ENCODE measurements at regions not wholly inside any gene's neighbourhood (a gene's known extent, or its start where the extent isn't known, plus 50 kb on each side); places are given as distances from the start of the nearest gene placed in this dataset.

- no peak for DNase-seq
Measured at GRCh38 chr6:117169064-117169665, 96.2 kb upstream of the VGLL2 start.

GRCh38 chr6:117169781-117170281 lies 95.5 kb upstream of the VGLL2 start:
- DNase-seq = no peak

- DNase-seq = no peak
Measured at GRCh38 chr6:117174835-117175360, 90.5 kb upstream of the VGLL2 start.

GRCh38 chr6:117188627-117189201 lies 76.6 kb upstream of the VGLL2 start:
- DNase-seq = no peak

GRCh38 chr6:117191009-117191408 lies 74.3 kb upstream of the VGLL2 start:
- DNase-seq = no peak

GRCh38 chr6:117191448-117191847 lies 73.9 kb upstream of the VGLL2 start:
- no peak for DNase-seq

- DNase-seq = no peak
Measured at GRCh38 chr6:117194271-117194670, 71.1 kb upstream of the VGLL2 start.

- DNase-seq = no peak
Measured at GRCh38 chr6:117194978-117195377, 70.4 kb upstream of the VGLL2 start.

- no peak for DNase-seq
Measured at GRCh38 chr6:117195728-117196127, 69.6 kb upstream of the VGLL2 start.

GRCh38 chr6:117200067-117200466 lies 65.3 kb upstream of the VGLL2 start:
- no peak for DNase-seq

- no peak for DNase-seq
Measured at GRCh38 chr6:117204903-117205302, 60.5 kb upstream of the VGLL2 start.

GRCh38 chr6:117205876-117206275 lies 59.5 kb upstream of the VGLL2 start:
- DNase-seq = no peak

- no peak for DNase-seq
Measured at GRCh38 chr6:117206522-117206921, 58.8 kb upstream of the VGLL2 start.

- DNase-seq = no peak
Measured at GRCh38 chr6:117206944-117207687, 58.2 kb upstream of the VGLL2 start.

- DNase-seq = no peak
Measured at GRCh38 chr6:117210279-117210678, 55.1 kb upstream of the VGLL2 start.

GRCh38 chr6:117215353-117216090 lies 49.8 kb upstream of the VGLL2 start:
- DNase-seq = no peak
